ENCODE measurements at regions not wholly inside any gene's neighbourhood (a gene's known extent, or its start where the extent isn't known, plus 50 kb on each side); places are given as distances from the start of the nearest gene placed in this dataset.

GRCh38 chr4:66591968-66592367 lies 921.7 kb upstream of the EPHA5 start (continued):
- TF ChIP-seq, protein P1, sequence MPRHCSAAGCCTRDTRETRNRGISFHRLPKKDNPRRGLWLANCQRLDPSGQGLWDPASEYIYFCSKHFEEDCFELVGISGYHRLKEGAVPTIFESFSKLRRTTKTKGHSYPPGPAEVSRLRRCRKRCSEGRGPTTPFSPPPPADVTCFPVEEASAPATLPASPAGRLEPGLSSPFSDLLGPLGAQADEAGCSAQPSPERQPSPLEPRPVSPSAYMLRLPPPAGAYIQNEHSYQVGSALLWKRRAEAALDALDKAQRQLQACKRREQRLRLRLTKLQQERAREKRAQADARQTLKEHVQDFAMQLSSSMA (CRISPR knock-in tag; IDR thresholded peaks at IDR 0.05), result no peak
- no peak for TF ChIP-seq ZNF619 (CRISPR knock-in tag; IDR thresholded peaks at IDR 0.05)
- TF ChIP-seq ZNF329 (CRISPR knock-in tag; IDR thresholded peaks at IDR 0.05; ENCODE audit: low read depth), result no peak
- TF ChIP-seq ZNF644 (CRISPR knock-in tag; IDR thresholded peaks at IDR 0.05; ENCODE audit: low read depth), result no peak
- TF ChIP-seq NFYC (CRISPR knock-in tag; IDR thresholded peaks at IDR 0.05), result no peak
- TF ChIP-seq ZNF451 (CRISPR knock-in tag; IDR thresholded peaks at IDR 0.05), result no peak
- no peak for TF ChIP-seq ZNF468 (CRISPR knock-in tag; IDR thresholded peaks at IDR 0.05)
- no peak for TF ChIP-seq ZNF737 (CRISPR knock-in tag; IDR thresholded peaks at IDR 0.05; ENCODE audit: borderline replicate concordance)

- no peaks in the 10 kb centered on the region for H3K4me1 ChIP-seq (ENCODE audit: insufficient read depth, low read length)
- no peaks in the 10 kb centered on the region for H3K36me3 ChIP-seq (replicated peaks in 1 of 2; ENCODE audit: control insufficient read depth in 1 of 2, insufficient read depth in 2 of 2, low read length in 2 of 2)
- no peaks in the 10 kb centered on the region for H3K79me2 ChIP-seq (ENCODE audit: insufficient read depth, low read length)
- TF ChIP-seq ZNF468 (CRISPR knock-in tag; IDR thresholded peaks at IDR 0.05) (no peak), ZNF704 (CRISPR knock-in tag; IDR thresholded peaks at IDR 0.05; ENCODE audit: borderline replicate concordance) (no peak), CEBPG (CRISPR knock-in tag; IDR thresholded peaks at IDR 0.05) (no peak)
- no peak overlapping the region for H3K9ac ChIP-seq (ENCODE audit: insufficient read depth, low read depth, low read length)
- FAIRE-seq (no peak), ATAC-seq (no peak), DNase-seq (ENCODE audit: low spot score) (no peak)
- intact Hi-C loops (cut with micrococcal nuclease; ENCODE audit: unreplicated experiment) (no loop called here), in situ Hi-C loops (cut with HindIII; ENCODE audit: extremely low pct_ligation_motif_present, low pct_unique_long_range_greater_than_20kb) (no loop called here)
- WGBS (ENCODE audit: low lambda C conversion rate), result 26% methylated on average over 1 of the region's 1 CpG
- H3K27ac ChIP-seq (ENCODE audit: extremely low read length, insufficient read depth, low read length), result no peak overlapping the region
- no peak overlapping the region for H2AFZ ChIP-seq (ENCODE audit: low read length)
- no peaks in the 10 kb centered on the region for H3K9me3 ChIP-seq (ENCODE audit: low read length)
- no peaks in the 10 kb centered on the region for H4K20me1 ChIP-seq (ENCODE audit: insufficient read depth, low read length)
- BruUV-seq (replicated peaks), result no TSS peak
- CTCF ChIA-PET (ENCODE audit: low intra/inter-chr PET ratio, low total read pairs), result no interaction called here
- H3K27me3 ChIP-seq (ENCODE audit: control insufficient read depth in 1 of 2, insufficient read depth in 2 of 2, low read length in 2 of 2), result no peaks in the 10 kb centered on the region
- H3K4me2 ChIP-seq (ENCODE audit: low read depth, low read length), result no peak overlapping the region
- H3K4me3 ChIP-seq (replicated peaks in 1 of 3; ENCODE audit: insufficient read depth in 1 of 3, low read depth in 2 of 3, low read length in 3 of 3), result no peak overlapping the region
- POLR2A ChIA-PET, result no interaction called here
Observed at GRCh38 chr4:66590488-66591215, 920.4 kb upstream of the EPHA5 start.

All from HepG2 (cell line).